Stomach (tissue), 8 donors: ENCODE measurements at regions not wholly inside any gene's neighbourhood (a gene's known extent, or its start where the extent isn't known, plus 50 kb on each side); places are given as distances from the start of the nearest gene placed in this dataset.

Experiments
- DNase-seq, 2 donors: peaks; one replicate each; pipeline versions ENCODE4 v3.0.0 to v3.0.0-alpha.2; 2013 to 2019
- H3K27ac ChIP-seq, 5 donors: fragments of 200-600 bp in 4 of 5; sonication (generic) in 4 of 5; one replicate each; pipeline ENCODE4 v1.5.1; 2013 to 2019; ENCODE audit warnings: mild to moderate bottlenecking in 1 of 5, moderate library complexity in 1 of 5
- H3K27me3 ChIP-seq, 3 donors: fragments of 200-600 bp; sonication (generic); one replicate each; pipeline ENCODE4 v1.5.1; 2017 to 2019; ENCODE audit warnings: mixed run types in 1 of 3
- H3K36me3 ChIP-seq, 4 donors: fragments of 200-600 bp; sonication (generic); 1 replicate in 3 of 4; 2 replicates in 1 of 4; pipeline ENCODE4 v1.5.1; 2016 to 2019
- H3K4me1 ChIP-seq, 4 donors: fragments of 200-600 bp; sonication (generic); one replicate each; pipeline ENCODE4 v1.5.1; 2016 to 2019
- H3K4me3 ChIP-seq, 4 donors: fragments of 200-600 bp; sonication (generic) in 3 of 4; one replicate each; pipeline ENCODE4 v1.5.1; 2016 to 2019; ENCODE audit warnings: mild to moderate bottlenecking in 1 of 4
- H3K9me3 ChIP-seq, 4 donors: fragments of 200-600 bp; sonication (generic); one replicate each; pipeline ENCODE4 v1.5.1; 2016 to 2019
- EP300 ChIP-seq: sonication (generic); formaldehyde crosslinking; IDR thresholded peaks from one replicate; pipeline ENCODE4 v1.6.1; 2017; ENCODE audit warnings: antibody characterized with exemption
- POLR2A ChIP-seq, 4 donors: fragments of 450-650 bp; IDR thresholded peaks; one replicate each; pipeline ENCODE4 v1.6.1; 2016; ENCODE audit warnings: antibody characterized with exemption in 4 of 4, control low read depth in 2 of 4, mild to moderate bottlenecking in 1 of 4, moderate library complexity in 1 of 4
- POLR2AphosphoS5 ChIP-seq, 3 donors: sonication (generic); formaldehyde crosslinking; IDR thresholded peaks; one replicate each; pipeline ENCODE4 v1.6.1; 2016; ENCODE audit warnings: antibody characterized with exemption in 3 of 3
- WGBS, 5 donors: extraction: QIAGEN DNeasy Blood & Tissue Kit in 3 of 5; methylation state at CpG; one replicate each; pipeline versions ENCODE4 v1.1.5 to v1.1.7; 2013 to 2018; 5-methylcytosine and 5-hydroxymethylcytosine counted together
- intact Hi-C: fragments of 100-400 bp; cut with DNase I; formaldehyde crosslinking; loops from one replicate; pipeline ENCODE4 v1.15.1; 2023; ENCODE audit warnings: low total_unique reads
- TF ChIP-seq, protein P1 (sequence below), 7 experiments: fragments of 450-650 bp in 4 of 7; fragments of 200-600 bp in 3 of 7; sonication (generic) in 3 of 7; IDR thresholded peaks; one replicate each; pipeline ENCODE4 v1.5.1; 2016 to 2019; ENCODE audit warnings: antibody characterized with exemption in 7 of 7, control low read depth in 2 of 7, mild to moderate bottlenecking in 1 of 7
- donor health status: healthy with polysubstance abuse.
- donor health status: Bipolar disorder and iron deficiency.
- donor health status: healthy.

DNA sequence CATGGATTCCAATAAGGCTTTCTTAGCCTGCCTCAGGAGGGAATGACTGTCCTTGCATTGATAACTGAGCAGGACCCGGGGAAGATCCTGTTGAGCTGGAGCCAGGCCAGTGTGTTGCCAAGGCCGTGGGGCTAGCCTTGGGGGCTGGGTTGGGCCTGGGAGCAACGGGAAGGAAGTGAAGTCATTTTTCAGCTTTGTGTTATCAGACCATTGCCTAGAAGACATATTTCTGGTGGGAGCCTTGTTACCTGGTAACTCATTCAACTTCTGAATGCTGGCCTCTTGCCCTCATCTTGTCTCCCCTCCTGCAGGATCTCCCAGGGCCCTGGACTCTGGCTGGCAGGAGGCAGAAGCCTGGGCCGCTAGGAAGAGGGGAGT, 92.7 kb upstream of the MGAT5 start:
- WGBS, 5 donors, result 32 to 38% (median 35%) methylated on average over 4 of the region's 4 CpGs
- peak in 1 of 2 donors; percentile 71 for DNase-seq
- TF ChIP-seq, protein P1, sequence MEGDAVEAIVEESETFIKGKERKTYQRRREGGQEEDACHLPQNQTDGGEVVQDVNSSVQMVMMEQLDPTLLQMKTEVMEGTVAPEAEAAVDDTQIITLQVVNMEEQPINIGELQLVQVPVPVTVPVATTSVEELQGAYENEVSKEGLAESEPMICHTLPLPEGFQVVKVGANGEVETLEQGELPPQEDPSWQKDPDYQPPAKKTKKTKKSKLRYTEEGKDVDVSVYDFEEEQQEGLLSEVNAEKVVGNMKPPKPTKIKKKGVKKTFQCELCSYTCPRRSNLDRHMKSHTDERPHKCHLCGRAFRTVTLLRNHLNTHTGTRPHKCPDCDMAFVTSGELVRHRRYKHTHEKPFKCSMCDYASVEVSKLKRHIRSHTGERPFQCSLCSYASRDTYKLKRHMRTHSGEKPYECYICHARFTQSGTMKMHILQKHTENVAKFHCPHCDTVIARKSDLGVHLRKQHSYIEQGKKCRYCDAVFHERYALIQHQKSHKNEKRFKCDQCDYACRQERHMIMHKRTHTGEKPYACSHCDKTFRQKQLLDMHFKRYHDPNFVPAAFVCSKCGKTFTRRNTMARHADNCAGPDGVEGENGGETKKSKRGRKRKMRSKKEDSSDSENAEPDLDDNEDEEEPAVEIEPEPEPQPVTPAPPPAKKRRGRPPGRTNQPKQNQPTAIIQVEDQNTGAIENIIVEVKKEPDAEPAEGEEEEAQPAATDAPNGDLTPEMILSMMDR (IDR thresholded peaks at IDR 0.05), result no peak
- no peak for TF ChIP-seq EP300
- peaks cover 17 to 33% (median 29%) of the 10 kb centered on the region in 4 donors for H3K4me1 ChIP-seq
- intact Hi-C loops, result no loop called here
- peak overlapping the region in 1 of 5 donors; percentile 15 for H3K27ac ChIP-seq
- no peak overlapping the region for H3K4me3 ChIP-seq
- H3K27me3 ChIP-seq, result no peaks in the 10 kb centered on the region
- H3K36me3 ChIP-seq, result peaks cover 0 to 5% (median 0%) of the 10 kb centered on the region in 4 donors
- H3K9me3 ChIP-seq, result no peaks in the 10 kb centered on the region

DNA sequence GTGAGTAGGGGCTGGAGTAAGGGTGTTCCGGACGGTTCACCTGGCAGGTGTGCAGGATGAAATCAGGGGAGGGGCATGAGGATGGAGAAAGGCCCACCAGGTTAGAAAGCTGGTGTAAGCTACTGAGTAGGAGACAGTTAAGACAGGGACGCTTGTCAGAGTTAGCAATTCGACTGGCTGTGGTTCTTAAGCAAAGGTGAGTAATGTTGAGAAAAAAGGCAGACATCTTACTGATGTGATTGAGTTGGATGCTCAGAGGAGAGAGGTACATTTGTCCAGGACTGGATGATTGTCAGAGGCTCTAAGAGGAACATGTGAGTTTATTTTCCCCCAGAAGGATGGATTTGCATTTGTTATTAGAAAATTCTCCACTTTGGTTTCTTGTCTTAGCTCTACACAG, 90.5 kb upstream of the MGAT5 start:
- peaks cover 17 to 33% (median 29%) of the 10 kb centered on the region in 4 donors for H3K4me1 ChIP-seq
- no peaks in the 10 kb centered on the region for H3K36me3 ChIP-seq
- DNase-seq, result no peak
- no peak overlapping the region for H3K27ac ChIP-seq
- 90 to 96% (median 92%) methylated on average over 4 of the region's 4 CpGs for WGBS, 5 donors
- intact Hi-C loops, result no loop called here
- H3K9me3 ChIP-seq, result no peaks in the 10 kb centered on the region
- H3K4me3 ChIP-seq, result no peak overlapping the region
- TF ChIP-seq EP300 (no peak), POLR2A (IDR thresholded peaks at IDR 0.05) (no peak), POLR2AphosphoS5 (IDR thresholded peaks at IDR 0.05) (no peak)
- TF ChIP-seq, protein P1 (IDR thresholded peaks at IDR 0.05), result no peak
- H3K27me3 ChIP-seq, result no peaks in the 10 kb centered on the region

DNA sequence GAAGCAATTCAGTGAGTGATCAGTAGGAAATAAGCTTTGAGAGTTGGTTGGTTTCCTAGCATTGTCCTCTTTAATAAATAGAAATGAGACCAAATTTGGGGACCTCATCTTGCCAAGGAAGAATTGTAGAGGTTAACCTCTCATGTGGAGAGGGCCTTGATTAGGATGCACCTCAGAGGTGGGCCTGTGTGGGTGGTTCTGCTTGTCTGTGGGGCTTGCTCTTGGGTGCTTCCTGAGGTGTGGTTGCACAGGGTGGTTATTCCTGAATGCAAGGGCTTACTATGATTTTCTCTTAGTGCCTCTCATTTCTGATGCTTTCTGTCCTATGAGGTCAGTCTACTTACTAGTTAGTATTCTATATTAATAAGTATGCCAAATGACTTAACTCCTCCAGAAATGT, 89.6 kb upstream of the MGAT5 start:
- no peaks in the 10 kb centered on the region for H3K36me3 ChIP-seq
- H3K27ac ChIP-seq, result no peak overlapping the region
- H3K4me1 ChIP-seq, result peaks cover 17 to 32% (median 28%) of the 10 kb centered on the region in 4 donors

GRCh38 chr2:134167015-134167414, 86.9 kb upstream of the MGAT5 start:
- H3K4me1 ChIP-seq, result peaks cover 0 to 26% (median 15%) of the 10 kb centered on the region in 4 donors
- no peaks in the 10 kb centered on the region for H3K36me3 ChIP-seq
- no peak for DNase-seq
- 92 to 98% (median 96%) methylated on average over 3 of the region's 3 CpGs for WGBS, 5 donors
- H3K27ac ChIP-seq, result no peak overlapping the region
- H3K4me3 ChIP-seq, result no peak overlapping the region
- intact Hi-C loops, result no loop called here
- no peaks in the 10 kb centered on the region for H3K27me3 ChIP-seq
- no peaks in the 10 kb centered on the region for H3K9me3 ChIP-seq
- TF ChIP-seq, protein P1 (IDR thresholded peaks at IDR 0.05), result no peak
- no peak for TF ChIP-seq POLR2AphosphoS5 (IDR thresholded peaks at IDR 0.05)
- no peak for TF ChIP-seq POLR2A (IDR thresholded peaks at IDR 0.05)
- no peak for TF ChIP-seq EP300

More for the DNA sequence above, 89.6 kb upstream of the MGAT5 start:
- no peak for TF ChIP-seq EP300
- intact Hi-C loops, result no loop called here
- Histone ChIP-seq H3K4me3 (no peak overlapping the region), H3K9me3 (no peaks in the 10 kb centered on the region), H3K27me3 (no peaks in the 10 kb centered on the region)
- no peak for DNase-seq

- WGBS, 5 donors, result 59 to 68% (median 62%) methylated on average over 3 of the region's 3 CpGs
- TF ChIP-seq, protein P1 (IDR thresholded peaks at IDR 0.05), result no peak
- no peak for TF ChIP-seq EP300
- no peak for TF ChIP-seq POLR2AphosphoS5 (IDR thresholded peaks at IDR 0.05)
- TF ChIP-seq POLR2A (IDR thresholded peaks at IDR 0.05), result no peak
- Histone ChIP-seq H3K27me3 (no peaks in the 10 kb centered on the region), H3K36me3 (no peaks in the 10 kb centered on the region), H3K27ac (no peak overlapping the region), H3K4me3 (no peak overlapping the region), H3K4me1 (peaks cover 17 to 43% (median 30%) of the 10 kb centered on the region in 4 donors), H3K9me3 (no peaks in the 10 kb centered on the region)
- intact Hi-C loops, result no loop called here
- DNase-seq, result no peak
These were observed 84.1 kb upstream of the MGAT5 start for GRCh38 chr2:134169788-134170187.
